Neural cell (in vitro differentiated cells): ENCODE measurements at regions not wholly inside any gene's neighbourhood (a gene's known extent, or its start where the extent isn't known, plus 50 kb on each side); places are given as distances from the start of the nearest gene placed in this dataset.

Experiments
- H2AFZ ChIP-seq: fragments of 200-600, 300-800 bp; sonication (generic), shearing (Covaris generic); 2 replicates; pipeline ENCODE4 v1.6.0; 2014; ENCODE audit warnings: low read depth, mild to moderate bottlenecking, antibody characterized with exemption, low read length, moderate library complexity
- H3F3A ChIP-seq: fragments of 200-600 bp; shearing (Covaris generic); 2 replicates; pipeline ENCODE4 v1.6.1; 2016; ENCODE audit warnings: mild to moderate bottlenecking, moderate library complexity, mixed read lengths, antibody characterized with exemption, low read length; ENCODE audit not compliant: insufficient read depth, poor library complexity, severe bottlenecking
- H3K27ac ChIP-seq: fragments of 200-600, 300-800 bp; sonication (generic), shearing (Covaris generic); 2 replicates; pipeline ENCODE4 v1.5.1; 2014; ENCODE audit warnings: mild to moderate bottlenecking, low read length, moderate library complexity
- H3K27me3 ChIP-seq: fragments of 300-800, 200-600 bp; sonication (generic), shearing (Covaris generic); 2 replicates; pipeline ENCODE4 v1.6.0; 2014; ENCODE audit warnings: mild to moderate bottlenecking, low read depth, low read length, moderate library complexity; ENCODE audit not compliant: insufficient read depth
- H3K36me3 ChIP-seq: fragments of 300-800, 200-600 bp; sonication (generic), shearing (Covaris generic); 2 replicates; pipeline ENCODE4 v1.5.1; 2014; ENCODE audit warnings: mild to moderate bottlenecking, antibody characterized with exemption, low read length, moderate library complexity; ENCODE audit not compliant: insufficient read depth
- H3K4me2 ChIP-seq: fragments of 300-800, 200-600 bp; sonication (generic), shearing (Covaris generic); 2 replicates; pipeline ENCODE4 v1.6.0; 2014; ENCODE audit warnings: mild to moderate bottlenecking, low read length
- H3K4me3 ChIP-seq: fragments of 300-800, 200-600 bp; sonication (generic), shearing (Covaris generic); 2 replicates; pipeline ENCODE4 v1.5.1; 2014; ENCODE audit warnings: mild to moderate bottlenecking, low read length, moderate library complexity
- H3K79me2 ChIP-seq: fragments of 200-600 bp; shearing (Covaris generic); replicated peaks from 2 replicates; pipeline ENCODE4 v1.6.0; 2014; ENCODE audit warnings: mild to moderate bottlenecking, low read length, moderate library complexity; ENCODE audit not compliant: insufficient read depth
- H3K9ac ChIP-seq: fragments of 300-800, 200-600 bp; sonication (generic), shearing (Covaris generic); 2 replicates; pipeline ENCODE4 v1.6.1; 2016; ENCODE audit warnings: mild to moderate bottlenecking, low read length, mixed read lengths
- H3K9me2 ChIP-seq: fragments of 200-600 bp; shearing (Covaris generic); 2 replicates; pipeline ENCODE4 v1.6.1; 2016; ENCODE audit warnings: mild to moderate bottlenecking, low read length, mixed read lengths; ENCODE audit not compliant: insufficient read depth
- H3K9me3 ChIP-seq: fragments of 200-600, 300-800 bp; sonication (generic), shearing (Covaris generic); 2 replicates; pipeline ENCODE4 v1.6.1; 2016; ENCODE audit warnings: mild to moderate bottlenecking, mixed run types, low read length, moderate library complexity, mixed read lengths
- H4K20me1 ChIP-seq: fragments of 200-600 bp; shearing (Covaris generic); 2 replicates; pipeline ENCODE4 v1.6.1; 2016; ENCODE audit warnings: mild to moderate bottlenecking, mixed run types; ENCODE audit not compliant: insufficient read depth
- EP300 ChIP-seq: fragments of 450-650 bp; conservative IDR thresholded peaks from 2 replicates; pipeline ENCODE4 v1.6.1; 2014; ENCODE audit warnings: antibody characterized with exemption, mild to moderate bottlenecking, moderate library complexity; ENCODE audit not compliant: poor library complexity, severe bottlenecking
- EZH2 ChIP-seq: fragments of 200-600, 300-800 bp; shearing (Covaris generic), sonication (generic); IDR thresholded peaks from 2 replicates; pipeline ENCODE4 v1.6.1; 2014; ENCODE audit warnings: antibody characterized with exemption, low read length, borderline replicate concordance, mild to moderate bottlenecking; ENCODE audit not compliant: insufficient read depth, poor library complexity, severe bottlenecking
- MXI1 ChIP-seq: fragments of 450-650 bp; conservative IDR thresholded peaks from 2 replicates; pipeline ENCODE4 v1.6.1; 2014; ENCODE audit warnings: antibody characterized with exemption, mild to moderate bottlenecking; ENCODE audit not compliant: poor library complexity, severe bottlenecking
- POLR2AphosphoS5 ChIP-seq: IDR thresholded peaks from 2 replicates; pipeline ENCODE4 v1.6.1; 2012
- RAD21 ChIP-seq: fragments of 450-650 bp; conservative IDR thresholded peaks from 2 replicates; pipeline ENCODE4 v1.6.1; 2014; ENCODE audit warnings: antibody characterized with exemption, mild to moderate bottlenecking, moderate library complexity
- REST ChIP-seq: IDR thresholded peaks from 2 replicates; pipeline ENCODE4 v1.6.1; 2012; ENCODE audit warnings: borderline replicate concordance
- SMC3 ChIP-seq: fragments of 450-650 bp; conservative IDR thresholded peaks from 2 replicates; pipeline ENCODE4 v1.6.1; 2014; ENCODE audit warnings: antibody characterized with exemption, mild to moderate bottlenecking, moderate library complexity; ENCODE audit not compliant: poor library complexity
- TAF1 ChIP-seq: IDR thresholded peaks from 2 replicates; pipeline ENCODE4 v1.6.1; 2012; ENCODE audit warnings: low read depth
- TF ChIP-seq, protein P1 (sequence below): fragments of 450-650 bp; IDR thresholded peaks from 2 replicates; pipeline ENCODE4 v1.5.1; 2014; ENCODE audit warnings: antibody characterized with exemption, mild to moderate bottlenecking, moderate library complexity; ENCODE audit not compliant: poor library complexity, severe bottlenecking

GRCh38 chr5:61748651-61749050, 416.6 kb downstream of the ZSWIM6 start:
- H3F3A ChIP-seq, result peaks cover 3% of the 10 kb centered on the region
- H3K9ac ChIP-seq, result no peak overlapping the region
- H2AFZ ChIP-seq, result no peak overlapping the region
- H3K9me2 ChIP-seq, result no peaks in the 10 kb centered on the region
- no peaks in the 10 kb centered on the region for H3K27me3 ChIP-seq
- no peak overlapping the region for H3K27ac ChIP-seq
- H4K20me1 ChIP-seq, result no peaks in the 10 kb centered on the region
- H3K79me2 ChIP-seq, result no peaks in the 10 kb centered on the region
- TF ChIP-seq MXI1, result no peak
- no peak for TF ChIP-seq RAD21
- TF ChIP-seq EZH2, result no peak
- no peaks in the 10 kb centered on the region for H3K9me3 ChIP-seq
- H3K36me3 ChIP-seq, result no peaks in the 10 kb centered on the region
- no peak overlapping the region for H3K4me2 ChIP-seq
- no peak overlapping the region for H3K4me3 ChIP-seq

GRCh38 chr5:61752588-61752987, 420.5 kb downstream of the ZSWIM6 start:
- Histone ChIP-seq H3K9me2 (no peaks in the 10 kb centered on the region), H3K9me3 (no peaks in the 10 kb centered on the region), H3K27me3 (no peaks in the 10 kb centered on the region), H3K36me3 (no peaks in the 10 kb centered on the region), H3K27ac (no peak overlapping the region), H3K4me3 (no peak overlapping the region), H4K20me1 (no peaks in the 10 kb centered on the region), H3K79me2 (no peaks in the 10 kb centered on the region), H3K9ac (no peak overlapping the region), H2AFZ (no peak overlapping the region), H3F3A (peaks cover 19% of the 10 kb centered on the region), H3K4me2 (no peak overlapping the region)
- TF ChIP-seq POLR2AphosphoS5 (no peak), SMC3 (no peak), EP300 (no peak), REST (no peak), RAD21 (no peak), TAF1 (no peak), EZH2 (no peak), MXI1 (no peak)
- TF ChIP-seq, protein P1, sequence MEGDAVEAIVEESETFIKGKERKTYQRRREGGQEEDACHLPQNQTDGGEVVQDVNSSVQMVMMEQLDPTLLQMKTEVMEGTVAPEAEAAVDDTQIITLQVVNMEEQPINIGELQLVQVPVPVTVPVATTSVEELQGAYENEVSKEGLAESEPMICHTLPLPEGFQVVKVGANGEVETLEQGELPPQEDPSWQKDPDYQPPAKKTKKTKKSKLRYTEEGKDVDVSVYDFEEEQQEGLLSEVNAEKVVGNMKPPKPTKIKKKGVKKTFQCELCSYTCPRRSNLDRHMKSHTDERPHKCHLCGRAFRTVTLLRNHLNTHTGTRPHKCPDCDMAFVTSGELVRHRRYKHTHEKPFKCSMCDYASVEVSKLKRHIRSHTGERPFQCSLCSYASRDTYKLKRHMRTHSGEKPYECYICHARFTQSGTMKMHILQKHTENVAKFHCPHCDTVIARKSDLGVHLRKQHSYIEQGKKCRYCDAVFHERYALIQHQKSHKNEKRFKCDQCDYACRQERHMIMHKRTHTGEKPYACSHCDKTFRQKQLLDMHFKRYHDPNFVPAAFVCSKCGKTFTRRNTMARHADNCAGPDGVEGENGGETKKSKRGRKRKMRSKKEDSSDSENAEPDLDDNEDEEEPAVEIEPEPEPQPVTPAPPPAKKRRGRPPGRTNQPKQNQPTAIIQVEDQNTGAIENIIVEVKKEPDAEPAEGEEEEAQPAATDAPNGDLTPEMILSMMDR, result no peak

GRCh38 chr5:61754792-61755191, 422.7 kb downstream of the ZSWIM6 start:
- no peaks in the 10 kb centered on the region for H4K20me1 ChIP-seq
- no peaks in the 10 kb centered on the region for H3K9me3 ChIP-seq
- H3K9ac ChIP-seq, result no peak overlapping the region
- H3K27ac ChIP-seq, result peak overlapping the region; percentile 71
- no peaks in the 10 kb centered on the region for H3K36me3 ChIP-seq
- no peaks in the 10 kb centered on the region for H3K27me3 ChIP-seq
- no peak overlapping the region for H2AFZ ChIP-seq
- TF ChIP-seq POLR2AphosphoS5, result peak; percentile 92
- TF ChIP-seq EP300, result peak; percentile 97
- no peak for TF ChIP-seq RAD21
- TF ChIP-seq REST, result peak; percentile 88
- TF ChIP-seq EZH2, result no peak
- TF ChIP-seq MXI1, result no peak
- TF ChIP-seq, protein P1, result no peak
- no peak for TF ChIP-seq TAF1
- TF ChIP-seq SMC3, result no peak
- no peak overlapping the region for H3K4me2 ChIP-seq
- H3K4me3 ChIP-seq, result peak overlapping the region; percentile 20
- H3K79me2 ChIP-seq, result no peaks in the 10 kb centered on the region
- H3K9me2 ChIP-seq, result no peaks in the 10 kb centered on the region
- H3F3A ChIP-seq, result peaks cover 17% of the 10 kb centered on the region
